ENCODE measurements at regions not wholly inside any gene's neighbourhood (a gene's known extent, or its start where the extent isn't known, plus 50 kb on each side); places are given as distances from the start of the nearest gene placed in this dataset.

GRCh38 chr2:57370882-57371585 is 675.6 kb upstream of the VRK2 start:
- H3K27ac Mint-ChIP-seq, result no peak overlapping the region
- no peaks in the 10 kb centered on the region for H3K27me3 Mint-ChIP-seq (ENCODE audit: low read depth in 3 of 3)
- H3K36me3 Mint-ChIP-seq, result no peaks in the 10 kb centered on the region
- DNase-seq, result no peak
- no peaks in the 10 kb centered on the region for H3K4me1 Mint-ChIP-seq
- H3K9me3 Mint-ChIP-seq, result peaks cover 7 to 71% (median 27%) of the 10 kb centered on the region in 6 donors
- no peak overlapping the region for H3K4me3 Mint-ChIP-seq

- peaks cover 7 to 65% (median 28%) of the 10 kb centered on the region in 6 donors for H3K9me3 Mint-ChIP-seq
- no peak for DNase-seq
- H3K27me3 Mint-ChIP-seq (ENCODE audit: low read depth in 3 of 3), result peaks cover 0 to 2% (median 0%) of the 10 kb centered on the region in 3 donors
- H3K27ac Mint-ChIP-seq, result no peak overlapping the region
- H3K4me3 Mint-ChIP-seq, result no peak overlapping the region
- H3K4me1 Mint-ChIP-seq, result no peaks in the 10 kb centered on the region
- no peaks in the 10 kb centered on the region for H3K36me3 Mint-ChIP-seq
Measured at GRCh38 chr2:57372237-57372984, 674.2 kb upstream of the VRK2 start.

- Mint-ChIP-seq H3K4me3 (no peak overlapping the region), H3K27me3 (ENCODE audit: low read depth in 3 of 3) (peaks cover 0 to 2% (median 0%) of the 10 kb centered on the region in 3 donors), H3K4me1 (no peaks in the 10 kb centered on the region), H3K27ac (no peak overlapping the region), H3K9me3 (peaks cover 7 to 58% (median 19%) of the 10 kb centered on the region in 6 donors), H3K36me3 (no peaks in the 10 kb centered on the region)
- DNase-seq, result no peak
Measured at GRCh38 chr2:57373530-57373929, 673.1 kb upstream of the VRK2 start.

GRCh38 chr2:57376985-57377384 is 669.6 kb upstream of the VRK2 start:
- Mint-ChIP-seq H3K9me3 (peaks cover 9 to 41% (median 12%) of the 10 kb centered on the region in 6 donors), H3K27me3 (ENCODE audit: low read depth in 3 of 3) (peaks cover 0 to 2% (median 0%) of the 10 kb centered on the region in 3 donors), H3K27ac (no peak overlapping the region), H3K4me3 (no peak overlapping the region), H3K36me3 (no peaks in the 10 kb centered on the region), H3K4me1 (no peaks in the 10 kb centered on the region)
- no peak for DNase-seq

- no peaks in the 10 kb centered on the region for H3K4me1 Mint-ChIP-seq
- H3K4me3 Mint-ChIP-seq, result no peak overlapping the region
- peaks cover 0 to 2% (median 0%) of the 10 kb centered on the region in 3 donors for H3K36me3 Mint-ChIP-seq
- peaks cover 19 to 55% (median 38%) of the 10 kb centered on the region in 6 donors for H3K9me3 Mint-ChIP-seq
- H3K27me3 Mint-ChIP-seq (ENCODE audit: low read depth in 3 of 3), result peaks cover 0 to 5% (median 2%) of the 10 kb centered on the region in 3 donors
- H3K27ac Mint-ChIP-seq, result no peak overlapping the region
- no peak for DNase-seq
Measured at GRCh38 chr2:57386305-57386704, 660.3 kb upstream of the VRK2 start.

GRCh38 chr2:57396355-57397098 is 650.1 kb upstream of the VRK2 start:
- no peak overlapping the region for H3K27ac Mint-ChIP-seq
- H3K36me3 Mint-ChIP-seq, result no peaks in the 10 kb centered on the region
- no peak overlapping the region for H3K4me3 Mint-ChIP-seq
- no peak for DNase-seq
- H3K27me3 Mint-ChIP-seq (ENCODE audit: low read depth in 3 of 3), result peaks cover 0 to 4% (median 2%) of the 10 kb centered on the region in 3 donors
- H3K4me1 Mint-ChIP-seq, result no peaks in the 10 kb centered on the region
- H3K9me3 Mint-ChIP-seq, result peaks cover 15 to 57% (median 35%) of the 10 kb centered on the region in 6 donors

- Mint-ChIP-seq H3K27ac (no peak overlapping the region), H3K9me3 (peaks cover 16 to 52% (median 31%) of the 10 kb centered on the region in 6 donors), H3K4me3 (no peak overlapping the region), H3K4me1 (no peaks in the 10 kb centered on the region), H3K36me3 (no peaks in the 10 kb centered on the region), H3K27me3 (ENCODE audit: low read depth in 3 of 3) (peaks cover 0 to 3% (median 2%) of the 10 kb centered on the region in 3 donors)
- no peak for DNase-seq
Measured at GRCh38 chr2:57397550-57398360, 648.9 kb upstream of the VRK2 start.

- no peak for DNase-seq
- Mint-ChIP-seq H3K9me3 (peaks cover 16 to 50% (median 31%) of the 10 kb centered on the region in 6 donors), H3K36me3 (peaks cover 0 to under 1% (median 0%) of the 10 kb centered on the region in 3 donors), H3K27me3 (ENCODE audit: low read depth in 3 of 3) (peaks cover 0 to 3% (median 2%) of the 10 kb centered on the region in 3 donors), H3K4me3 (no peak overlapping the region), H3K4me1 (no peaks in the 10 kb centered on the region), H3K27ac (no peak overlapping the region)
Measured at GRCh38 chr2:57399057-57399456, 647.5 kb upstream of the VRK2 start.

- DNase-seq, result no peak
- no peaks in the 10 kb centered on the region for H3K4me1 Mint-ChIP-seq
- peaks cover 0 to 2% (median under 1%) of the 10 kb centered on the region in 3 donors for H3K27me3 Mint-ChIP-seq (ENCODE audit: low read depth in 3 of 3)
- H3K9me3 Mint-ChIP-seq, result peaks cover 15 to 38% (median 17%) of the 10 kb centered on the region in 6 donors
- no peak overlapping the region for H3K27ac Mint-ChIP-seq
- no peak overlapping the region for H3K4me3 Mint-ChIP-seq
- peaks cover 0 to 4% (median 2%) of the 10 kb centered on the region in 3 donors for H3K36me3 Mint-ChIP-seq
Measured at GRCh38 chr2:57402096-57402495, 644.5 kb upstream of the VRK2 start.

- Mint-ChIP-seq H3K4me3 (no peak overlapping the region), H3K27ac (no peak overlapping the region), H3K27me3 (ENCODE audit: low read depth in 3 of 3) (peaks cover 0 to 2% (median 2%) of the 10 kb centered on the region in 3 donors), H3K4me1 (no peaks in the 10 kb centered on the region), H3K9me3 (peaks cover 15 to 38% (median 17%) of the 10 kb centered on the region in 6 donors), H3K36me3 (peaks cover 0 to 4% (median 2%) of the 10 kb centered on the region in 3 donors)
- no peak for DNase-seq
Measured at GRCh38 chr2:57402755-57403154, 643.9 kb upstream of the VRK2 start.

- DNase-seq, result no peak
- Mint-ChIP-seq H3K4me3 (no peak overlapping the region), H3K36me3 (peaks cover 0 to 4% (median 2%) of the 10 kb centered on the region in 3 donors), H3K27me3 (ENCODE audit: low read depth in 3 of 3) (peaks cover 0 to 3% (median 0%) of the 10 kb centered on the region in 3 donors), H3K4me1 (no peaks in the 10 kb centered on the region), H3K27ac (no peak overlapping the region), H3K9me3 (peaks cover 14 to 50% (median 31%) of the 10 kb centered on the region in 6 donors)
Measured at GRCh38 chr2:57407772-57408201, 638.8 kb upstream of the VRK2 start.

GRCh38 chr2:57408587-57408986 is 638.0 kb upstream of the VRK2 start:
- Mint-ChIP-seq H3K27ac (no peak overlapping the region), H3K9me3 (peaks cover 14 to 56% (median 39%) of the 10 kb centered on the region in 6 donors), H3K27me3 (ENCODE audit: low read depth in 3 of 3) (peaks cover 0 to 3% (median 0%) of the 10 kb centered on the region in 3 donors), H3K4me1 (no peaks in the 10 kb centered on the region), H3K4me3 (no peak overlapping the region), H3K36me3 (peaks cover 0 to 4% (median 2%) of the 10 kb centered on the region in 3 donors)
- no peak for DNase-seq

GRCh38 chr2:57417007-57417406 is 629.6 kb upstream of the VRK2 start:
- Mint-ChIP-seq H3K4me1 (no peaks in the 10 kb centered on the region), H3K27ac (no peak overlapping the region), H3K9me3 (peaks cover 19 to 57% (median 28%) of the 10 kb centered on the region in 6 donors), H3K27me3 (ENCODE audit: low read depth in 3 of 3) (no peaks in the 10 kb centered on the region), H3K36me3 (no peaks in the 10 kb centered on the region), H3K4me3 (no peak overlapping the region)
- no peak for DNase-seq
